ENCODE measurements at regions not wholly inside any gene's neighbourhood (a gene's known extent, or its start where the extent isn't known, plus 50 kb on each side); places are given as distances from the start of the nearest gene placed in this dataset.

GRCh38 chr4:104747635-104748034 lies 252.9 kb upstream of the CXXC4 start:
- TF ChIP-seq PBX3 (IDR thresholded peaks at IDR 0.05) (no peak), CHD2 (IDR thresholded peaks at IDR 0.05; ENCODE audit: low read length, partially characterized antibody) (no peak), RNF2 (IDR thresholded peaks at IDR 0.05; ENCODE audit: borderline replicate concordance, low read depth) (no peak)

All from A549 (cell line).